A673 (cell line): ENCODE measurements at regions not wholly inside any gene's neighbourhood (a gene's known extent, or its start where the extent isn't known, plus 50 kb on each side); places are given as distances from the start of the nearest gene placed in this dataset.

Experiments
- BruUV-seq: library from RNA; stranded (reverse); fragments of 400-500 nt; replicated peaks from 2 replicates; lab custom pipeline; 2021; lab: Mats Ljungman, UMichigan
- CTCF ChIA-PET: fragments of 300-600 bp; sonication (Branson Sonifier 250); formaldehyde crosslinking; loops from one replicate; lab custom pipeline; 2022; ENCODE audit warnings: antibody characterized with exemption; lab: Charles Lee
- POLR2A ChIA-PET: fragments of 300-600 bp; sonication (Branson Sonifier 250); formaldehyde crosslinking; loops from one replicate; lab custom pipeline; 2022; ENCODE audit warnings: antibody characterized with exemption; ENCODE audit not compliant: low non-redundant PET; lab: Charles Lee
- DNase-seq: peaks from one replicate; pipeline ENCODE4 v3.0.0-alpha.2; 2015; ENCODE audit warnings: low spot score
- H3K27ac ChIP-seq: fragments of 200-600 bp; sonication (generic); 2 replicates; pipeline ENCODE4 v1.5.1; 2016; ENCODE audit warnings: mixed run types, low read depth, mild to moderate bottlenecking, mixed read lengths, antibody characterized with exemption, low read length; ENCODE audit not compliant: poor library complexity, severe bottlenecking
- H3K27me3 ChIP-seq: fragments of 200-600 bp; sonication (generic); replicated peaks from 2 replicates; pipeline ENCODE4 v1.6.1; 2017; ENCODE audit warnings: mixed run types, low read depth, mild to moderate bottlenecking, mixed read lengths, antibody characterized with exemption, low read length; ENCODE audit not compliant: insufficient read depth, poor library complexity
- H3K36me3 ChIP-seq: fragments of 200-600 bp; sonication (generic); 2 replicates; pipeline ENCODE4 v1.6.1; 2016; ENCODE audit warnings: mixed run types, mild to moderate bottlenecking, mixed read lengths, antibody characterized with exemption, low read length; ENCODE audit not compliant: insufficient read depth, poor library complexity, severe bottlenecking
- H3K4me1 ChIP-seq: fragments of 200-600 bp; sonication (generic); 2 replicates; pipeline ENCODE4 v1.6.1; 2017; ENCODE audit warnings: mixed run types, mild to moderate bottlenecking, mixed read lengths, antibody characterized with exemption, low read length; ENCODE audit not compliant: insufficient read depth, poor library complexity, severe bottlenecking
- H3K4me3 ChIP-seq: fragments of 200-600 bp; sonication (generic); 2 replicates; pipeline ENCODE4 v1.5.1; 2016; ENCODE audit warnings: low read depth, mixed run types, mild to moderate bottlenecking, mixed read lengths, low read length; ENCODE audit not compliant: poor library complexity, severe bottlenecking
- H3K9me3 ChIP-seq: fragments of 200-600 bp; sonication (generic); 2 replicates; pipeline ENCODE4 v1.6.1; 2016; ENCODE audit warnings: mixed run types, low read depth, mild to moderate bottlenecking, mixed read lengths, antibody characterized with exemption, low read length; ENCODE audit not compliant: poor library complexity, severe bottlenecking
- EZH2 ChIP-seq: fragments of 200-600 bp; sonication (generic); IDR thresholded peaks from 2 replicates; pipeline ENCODE4 v1.6.1; 2017; ENCODE audit warnings: borderline replicate concordance, low read depth, mild to moderate bottlenecking, mixed read lengths, antibody characterized with exemption, low read length; ENCODE audit not compliant: poor library complexity, severe bottlenecking
- intact Hi-C: fragments of 100-400 bp; cut with micrococcal nuclease; formaldehyde crosslinking; loops from one replicate; pipeline ENCODE4 v1.10.0; 2022; ENCODE audit not compliant: unreplicated experiment
- TF ChIP-seq, protein P1 (sequence below): fragments of 300-800, 200-600 bp; sonication (generic); conservative IDR thresholded peaks from 2 replicates; pipeline ENCODE4 v1.5.1; 2017; ENCODE audit warnings: low read depth, mild to moderate bottlenecking, antibody characterized with exemption, low read length, moderate library complexity, mixed read lengths

- no peak overlapping the region for H3K4me3 ChIP-seq
- H3K36me3 ChIP-seq = no peaks in the 10 kb centered on the region
- H3K9me3 ChIP-seq = peaks cover 12% of the 10 kb centered on the region
- H3K4me1 ChIP-seq = no peaks in the 10 kb centered on the region
- no TSS peak for BruUV-seq
- ChIA-PET CTCF (no interaction called here), POLR2A (no interaction called here)
- TF ChIP-seq, protein P1, sequence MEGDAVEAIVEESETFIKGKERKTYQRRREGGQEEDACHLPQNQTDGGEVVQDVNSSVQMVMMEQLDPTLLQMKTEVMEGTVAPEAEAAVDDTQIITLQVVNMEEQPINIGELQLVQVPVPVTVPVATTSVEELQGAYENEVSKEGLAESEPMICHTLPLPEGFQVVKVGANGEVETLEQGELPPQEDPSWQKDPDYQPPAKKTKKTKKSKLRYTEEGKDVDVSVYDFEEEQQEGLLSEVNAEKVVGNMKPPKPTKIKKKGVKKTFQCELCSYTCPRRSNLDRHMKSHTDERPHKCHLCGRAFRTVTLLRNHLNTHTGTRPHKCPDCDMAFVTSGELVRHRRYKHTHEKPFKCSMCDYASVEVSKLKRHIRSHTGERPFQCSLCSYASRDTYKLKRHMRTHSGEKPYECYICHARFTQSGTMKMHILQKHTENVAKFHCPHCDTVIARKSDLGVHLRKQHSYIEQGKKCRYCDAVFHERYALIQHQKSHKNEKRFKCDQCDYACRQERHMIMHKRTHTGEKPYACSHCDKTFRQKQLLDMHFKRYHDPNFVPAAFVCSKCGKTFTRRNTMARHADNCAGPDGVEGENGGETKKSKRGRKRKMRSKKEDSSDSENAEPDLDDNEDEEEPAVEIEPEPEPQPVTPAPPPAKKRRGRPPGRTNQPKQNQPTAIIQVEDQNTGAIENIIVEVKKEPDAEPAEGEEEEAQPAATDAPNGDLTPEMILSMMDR = no peak
- no peak for TF ChIP-seq EZH2
- H3K27me3 ChIP-seq = no peaks in the 10 kb centered on the region
- DNase-seq = no peak
- intact Hi-C loops = loop anchor here (10.0 kb wide), 1 partner anchor 836 kb away; the partner anchor contains the start of gene CNKSR2
- H3K27ac ChIP-seq = no peak overlapping the region
Measured at GRCh38 chrX:20538974-20539373, 272.3 kb upstream of the RPS6KA3 start.

GRCh38 chrX:20531667-20532066 is 265.0 kb upstream of the RPS6KA3 start:
- no peak for DNase-seq
- Histone ChIP-seq H3K27ac (no peak overlapping the region), H3K9me3 (no peaks in the 10 kb centered on the region), H3K4me3 (no peak overlapping the region), H3K27me3 (peaks cover 3% of the 10 kb centered on the region), H3K4me1 (peaks cover 9% of the 10 kb centered on the region), H3K36me3 (no peaks in the 10 kb centered on the region)
- TF ChIP-seq, protein P1 = no peak
- TF ChIP-seq EZH2 = no peak
- ChIA-PET CTCF (interaction anchor here (0.6 kb wide), 1 partner anchor 839 kb away, joined by 3 read pairs; no protein-coding TSS in a partner anchor), POLR2A (no interaction called here)
- no TSS peak for BruUV-seq
- intact Hi-C loops = loop anchor here (1.0 to 10.0 kb wide), 3 partner anchors 843 to 1196 kb away; partner anchors contain the start of gene CNKSR2

DNA sequence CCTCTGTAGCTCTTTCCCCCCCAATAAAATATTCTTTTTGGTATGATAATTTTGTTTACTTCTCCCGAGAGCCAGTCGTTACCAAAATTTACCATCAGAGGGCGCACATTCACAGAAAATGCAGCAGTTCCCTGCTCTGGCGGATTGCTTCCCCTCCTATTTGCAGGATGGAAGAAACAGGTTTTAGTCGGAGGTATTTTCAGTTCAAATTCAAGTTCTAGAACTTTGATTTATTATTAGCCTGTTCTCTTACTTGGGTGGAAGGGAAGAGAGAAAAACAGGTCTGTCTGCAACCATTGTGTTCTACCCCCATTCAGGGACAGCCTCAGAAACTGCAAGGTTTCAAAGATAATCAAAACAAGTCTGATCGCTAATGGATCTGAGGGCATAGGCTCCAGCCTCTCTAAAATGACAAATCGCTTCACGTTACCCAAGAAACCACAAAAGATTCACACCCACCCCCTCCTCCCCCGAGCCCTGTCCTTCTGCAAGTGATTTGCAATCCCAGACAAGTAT is 263.8 kb upstream of the RPS6KA3 start:
- intact Hi-C loops = loop anchor here (1.0 to 10.0 kb wide), 3 partner anchors 844 to 1215 kb away; partner anchors contain the start of gene CNKSR2
- no peaks in the 10 kb centered on the region for H3K36me3 ChIP-seq

More for the DNA sequence above, 263.8 kb upstream of the RPS6KA3 start:
- Histone ChIP-seq H3K4me1 (peaks cover 10% of the 10 kb centered on the region), H3K27ac (no peak overlapping the region), H3K9me3 (no peaks in the 10 kb centered on the region), H3K4me3 (no peak overlapping the region), H3K27me3 (peaks cover 3% of the 10 kb centered on the region)
- DNase-seq = peak; percentile 72
- ChIA-PET CTCF (interaction anchor here (1.2 to 1.3 kb wide), 2 partner anchors 950 to 1215 kb away, joined by 4 to 9 read pairs; no protein-coding TSS in a partner anchor), POLR2A (no interaction called here)
- TF ChIP-seq, protein P1 = peak; percentile 85
- no peak for TF ChIP-seq EZH2
- no TSS peak for BruUV-seq
